ENCODE measurements at regions not wholly inside any gene's neighbourhood (a gene's known extent, or its start where the extent isn't known, plus 50 kb on each side); places are given as distances from the start of the nearest gene placed in this dataset.

GRCh38 chr9:99436616-99437015 lies 214.5 kb downstream of the SEC61B start:
- no peak for DNase-seq (ENCODE audit: low read depth)

DNA sequence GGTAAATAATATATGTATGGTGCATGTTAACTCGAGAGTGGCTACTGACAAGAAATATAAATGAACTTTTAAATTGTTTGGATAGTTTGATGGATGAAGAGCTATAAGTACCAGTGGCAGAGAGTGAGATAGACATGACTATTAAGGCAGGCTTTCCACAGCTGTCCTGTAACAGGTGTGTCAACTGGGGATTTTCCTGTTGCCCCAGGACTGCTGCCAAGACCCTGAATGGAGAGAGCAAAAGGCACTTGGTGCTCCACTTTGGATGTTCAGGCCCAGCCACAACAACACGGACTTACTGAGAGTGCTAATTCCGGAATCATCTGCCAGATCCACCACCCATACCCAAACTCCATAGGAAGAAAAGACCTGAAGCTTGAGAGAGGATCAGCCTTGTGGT lies 215.1 kb downstream of the SEC61B start:
- no peak for DNase-seq (ENCODE audit: low read depth)

DNA sequence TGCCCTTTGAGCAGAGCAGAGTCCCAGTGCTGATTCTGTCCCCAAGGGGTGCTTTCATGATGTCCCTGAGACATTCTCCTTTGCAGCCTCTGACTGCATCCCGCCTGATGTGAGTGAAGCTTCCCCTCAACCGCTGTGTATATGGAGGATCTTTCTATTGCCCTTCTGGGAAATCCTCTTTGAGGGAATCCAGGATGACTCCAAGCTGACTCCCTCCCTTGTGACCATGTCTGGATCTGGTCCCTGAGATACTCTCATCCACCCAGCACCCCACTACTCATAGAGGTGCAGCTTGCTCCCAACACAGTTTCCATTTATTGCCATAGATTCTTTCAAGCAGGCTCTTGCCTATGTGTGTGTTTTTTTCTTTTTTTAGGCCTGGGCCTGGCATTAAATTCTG lies 216.5 kb downstream of the SEC61B start:
- DNase-seq (ENCODE audit: low read depth) = no peak

- no peak for DNase-seq (ENCODE audit: low read depth)
Observed at GRCh38 chr9:99441829-99442228, 219.7 kb downstream of the SEC61B start.

GRCh38 chr9:99445371-99445891 lies 223.3 kb downstream of the SEC61B start:
- DNase-seq (ENCODE audit: low read depth) = peak; percentile 86

GRCh38 chr9:99445920-99446319 lies 223.8 kb downstream of the SEC61B start:
- no peak for DNase-seq (ENCODE audit: low read depth)

DNA sequence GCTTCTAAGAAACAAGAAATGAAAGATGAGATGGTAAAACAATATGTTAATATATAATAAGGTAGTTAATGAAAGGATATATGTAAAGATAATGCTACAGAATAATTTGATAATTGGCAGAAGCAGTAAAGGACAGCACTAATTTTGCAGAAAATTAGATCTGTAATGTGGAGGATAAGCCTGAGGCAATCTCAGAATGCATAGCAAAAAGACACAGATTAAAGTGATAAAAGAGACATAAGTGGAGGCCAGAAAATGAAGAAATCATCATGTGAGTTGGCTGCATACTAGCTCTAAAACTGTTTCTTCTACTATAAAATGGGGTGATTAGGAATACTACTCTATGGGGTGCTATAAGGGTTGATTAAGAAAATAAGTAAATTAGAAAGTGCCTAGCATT lies 225.9 kb downstream of the SEC61B start:
- no peak for DNase-seq (ENCODE audit: low read depth)

- no peak for DNase-seq (ENCODE audit: low read depth)
Observed at GRCh38 chr9:99449726-99450125, 227.6 kb downstream of the SEC61B start.

- no peak for DNase-seq (ENCODE audit: low read depth)
Observed at GRCh38 chr9:99451112-99451606, 229.1 kb downstream of the SEC61B start.

DNA sequence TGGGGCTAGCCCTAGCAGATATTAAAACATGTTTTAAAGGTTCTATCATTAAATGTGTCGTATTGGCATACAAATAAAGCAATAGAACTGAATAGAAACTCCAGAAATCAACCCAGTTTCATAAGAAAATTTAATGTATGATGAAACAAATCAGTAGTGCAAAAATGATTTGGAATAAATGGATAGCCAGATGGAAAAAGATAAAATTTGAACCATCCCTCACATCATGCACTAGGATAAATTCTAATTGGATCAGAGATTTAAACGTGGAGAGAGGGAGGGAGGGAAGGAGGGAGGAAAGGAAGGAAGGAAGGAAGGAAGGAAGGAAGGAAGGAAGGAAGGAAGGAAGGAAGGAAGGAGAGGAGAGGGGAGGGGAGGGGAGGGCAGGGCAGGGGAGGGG lies 235.3 kb downstream of the SEC61B start:
- no peak for DNase-seq (ENCODE audit: low read depth)

GRCh38 chr9:99457981-99458380 lies 235.9 kb downstream of the SEC61B start:
- DNase-seq (ENCODE audit: low read depth) = no peak

DNA sequence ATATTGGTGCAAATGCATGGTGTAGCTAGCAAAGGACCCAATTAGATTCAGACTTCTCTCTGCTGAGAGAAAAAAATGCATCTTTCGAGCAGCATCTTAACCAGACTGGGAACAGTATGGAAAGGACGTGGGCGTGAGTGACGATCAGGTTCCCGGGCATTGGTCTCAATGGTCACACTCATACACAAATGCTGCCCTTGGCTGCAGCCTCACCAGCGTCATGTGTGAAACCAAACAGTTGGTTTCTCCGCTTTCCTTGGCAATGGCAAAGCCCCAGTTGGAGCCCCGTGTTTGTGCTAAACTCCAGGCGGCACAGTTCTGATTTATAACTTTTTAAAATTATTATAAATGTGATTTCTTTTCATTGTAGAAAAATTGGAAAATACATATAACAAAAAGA lies 237.8 kb downstream of the SEC61B start:
- no peak for DNase-seq (ENCODE audit: low read depth)

- no peak for DNase-seq (ENCODE audit: low read depth)
Observed at GRCh38 chr9:99463131-99463530, 241.0 kb downstream of the SEC61B start.

DNA sequence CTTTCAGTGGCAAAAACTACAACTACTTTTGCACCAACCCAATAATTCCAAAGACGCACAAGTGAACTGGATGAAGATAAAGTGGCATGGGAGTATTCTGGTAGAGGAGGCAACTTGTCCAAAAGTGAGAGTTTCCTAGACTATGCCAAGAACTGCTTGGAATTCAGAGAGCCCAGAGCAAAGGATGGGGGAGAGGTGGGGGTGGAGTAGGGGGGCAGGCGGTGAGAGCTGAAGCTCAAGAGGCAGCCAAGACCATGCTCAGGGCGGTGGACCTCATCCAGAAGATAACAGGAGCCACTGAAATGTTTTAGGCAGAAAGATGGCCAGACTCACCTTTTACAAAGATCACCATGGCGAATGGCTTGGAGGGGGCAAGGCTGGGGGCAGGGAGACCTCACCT lies 242.5 kb downstream of the SEC61B start:
- DNase-seq (ENCODE audit: low read depth) = no peak

- no peak for DNase-seq (ENCODE audit: low read depth)
Observed at GRCh38 chr9:99465231-99465907, 243.3 kb downstream of the SEC61B start.

DNA sequence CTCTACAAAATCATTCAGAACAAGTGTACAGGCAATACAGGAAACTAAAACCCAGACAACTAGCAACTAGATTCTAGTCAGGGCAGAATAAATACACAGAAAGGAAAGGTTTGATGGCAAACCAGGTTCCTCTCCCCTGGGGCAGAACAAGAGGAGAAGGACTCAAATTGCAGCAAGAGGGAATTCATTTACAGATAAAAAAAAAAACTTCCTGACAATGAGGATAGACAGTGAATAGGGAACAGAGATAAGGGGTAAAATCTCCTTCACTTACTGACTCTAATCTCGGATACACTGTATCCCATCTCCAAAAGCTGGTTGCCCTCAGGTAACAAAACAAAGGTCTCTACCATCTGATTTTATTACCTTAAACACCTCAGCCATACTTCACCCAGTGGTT lies 244.0 kb downstream of the SEC61B start:
- DNase-seq (ENCODE audit: low read depth) = no peak

DNA sequence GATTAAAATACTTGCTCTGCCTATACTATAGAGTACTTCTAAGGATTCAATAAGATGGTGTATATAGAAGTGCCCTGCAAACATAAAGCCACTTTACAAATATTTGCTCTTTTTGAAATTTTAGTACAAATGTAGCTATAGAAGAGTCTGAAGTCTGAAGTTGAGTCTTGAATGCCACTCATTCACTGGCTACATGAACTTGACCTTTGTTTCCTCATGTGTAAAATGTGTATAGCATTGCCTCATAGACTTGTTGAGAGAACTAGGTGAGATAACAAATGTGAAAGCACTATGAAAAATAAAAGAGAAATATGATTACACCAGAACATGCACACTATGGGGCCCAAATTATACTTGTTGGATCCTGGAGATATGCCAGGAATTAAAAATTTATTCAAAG lies 244.7 kb downstream of the SEC61B start:
- no peak for DNase-seq (ENCODE audit: low read depth)

DNA sequence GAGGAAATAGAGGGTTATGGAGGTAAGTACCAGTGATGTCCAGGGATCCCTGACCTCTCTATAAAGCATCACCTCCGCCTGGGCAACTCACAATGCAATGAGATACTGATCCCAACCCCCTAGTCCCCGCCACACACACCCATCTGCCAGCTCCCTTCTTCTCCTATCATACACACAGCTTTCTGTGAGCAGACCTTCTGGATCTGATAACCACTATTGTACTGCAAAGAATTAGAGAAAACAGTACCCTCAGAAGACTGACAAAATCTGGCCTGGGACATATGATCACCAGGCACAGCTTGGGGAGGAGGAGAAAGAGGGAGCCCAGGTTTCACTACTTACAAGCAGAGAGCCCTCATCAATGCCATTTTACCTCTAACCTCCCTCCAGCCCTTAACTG lies 249.0 kb downstream of the SEC61B start:
- no peak for DNase-seq (ENCODE audit: low read depth)

GRCh38 chr9:99472240-99472915 lies 250.3 kb downstream of the SEC61B start:
- DNase-seq (ENCODE audit: low read depth) = no peak

- DNase-seq (ENCODE audit: low read depth) = no peak
Observed at GRCh38 chr9:99472916-99473245, 250.8 kb downstream of the SEC61B start.

GRCh38 chr9:99474186-99474585 lies 252.1 kb downstream of the SEC61B start:
- no peak for DNase-seq (ENCODE audit: low read depth)

GRCh38 chr9:99475401-99476065 lies 253.5 kb downstream of the SEC61B start:
- no peak for DNase-seq (ENCODE audit: low read depth)

DNA sequence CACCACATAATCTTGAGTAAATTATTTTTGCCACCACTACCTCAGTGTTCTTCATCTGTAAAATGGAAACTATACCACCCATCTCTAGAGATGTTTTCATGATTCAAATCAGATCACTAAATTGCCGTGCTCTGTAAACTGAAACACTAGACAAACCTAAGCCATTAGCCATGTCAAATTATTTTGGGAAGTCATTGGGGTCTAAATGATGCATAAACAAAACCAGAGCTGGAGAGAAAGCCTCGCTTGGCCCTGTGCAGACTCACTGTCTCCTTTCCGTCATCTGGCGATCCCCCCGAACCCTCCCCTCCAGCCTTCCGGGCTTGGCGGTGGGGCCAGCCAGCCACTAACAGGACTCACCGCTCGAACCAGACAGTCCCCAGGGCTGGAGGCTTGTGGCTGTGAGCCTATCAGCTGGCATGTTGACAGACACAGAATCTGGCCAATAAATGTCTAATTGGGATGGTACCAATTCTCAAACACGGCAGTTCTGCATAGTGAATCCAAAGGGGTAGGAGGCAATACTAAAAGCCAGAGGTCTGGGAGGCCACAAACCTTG lies 256.5 kb downstream of the SEC61B start:
- DNase-seq (ENCODE audit: low read depth) = no peak
